Hypothalamus (tissue), 51 donors: ENCODE measurements at regions not wholly inside any gene's neighbourhood (a gene's known extent, or its start where the extent isn't known, plus 50 kb on each side); places are given as distances from the start of the nearest gene placed in this dataset.

Experiments used
- DNase-seq, 51 donors: peaks; one replicate each; lab custom pipeline; 2025; lab: John Stamatoyannopoulos, UW

DNA sequence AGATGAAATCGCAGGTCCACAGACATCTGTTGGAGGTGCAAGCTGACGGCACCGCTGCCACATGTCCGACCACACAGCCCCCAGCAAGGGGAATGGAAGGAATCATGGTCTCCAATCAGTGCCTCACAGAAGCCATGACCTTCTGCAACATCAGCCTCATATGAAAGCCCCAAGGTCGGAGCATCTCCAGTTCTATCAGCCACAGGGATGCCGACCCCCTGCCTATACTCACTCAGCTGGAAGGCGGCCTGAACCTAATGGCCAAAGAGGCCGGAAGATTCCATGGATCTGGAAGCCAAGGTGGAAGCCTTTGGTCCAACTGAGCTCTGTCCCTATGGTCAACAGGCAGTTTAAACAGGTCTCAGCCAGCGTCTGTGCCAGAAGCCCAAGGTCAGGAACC, 278.8 kb downstream of the TNS1 start:
- DNase-seq: no peak

DNA sequence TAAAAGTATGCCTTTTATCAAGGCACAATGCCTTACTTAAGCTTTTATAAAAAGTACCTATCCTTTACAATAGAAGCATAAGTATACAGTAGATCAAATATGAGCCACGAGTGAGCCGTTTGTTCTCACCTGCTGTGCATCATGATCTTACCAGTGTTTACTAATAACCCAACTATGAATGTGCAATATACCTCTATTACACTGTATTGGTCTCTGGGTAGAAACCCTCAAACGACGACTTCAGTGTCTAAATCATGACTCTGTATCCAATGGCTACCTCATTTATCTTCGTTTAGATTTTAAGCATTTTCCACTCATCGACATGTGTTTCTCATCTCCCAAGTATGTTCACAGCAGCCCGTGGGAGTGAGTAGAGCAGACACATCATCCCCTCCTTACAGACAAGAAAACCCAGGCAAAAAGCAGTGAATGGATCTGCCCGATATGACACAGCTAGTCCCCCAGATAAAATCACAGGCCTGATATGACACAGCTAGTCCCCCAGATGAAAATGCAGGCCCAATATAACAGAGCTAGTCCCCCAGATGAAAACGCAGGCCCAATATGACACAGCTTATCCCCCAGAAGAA, 279.8 kb downstream of the TNS1 start:
- DNase-seq: no peak

DNA sequence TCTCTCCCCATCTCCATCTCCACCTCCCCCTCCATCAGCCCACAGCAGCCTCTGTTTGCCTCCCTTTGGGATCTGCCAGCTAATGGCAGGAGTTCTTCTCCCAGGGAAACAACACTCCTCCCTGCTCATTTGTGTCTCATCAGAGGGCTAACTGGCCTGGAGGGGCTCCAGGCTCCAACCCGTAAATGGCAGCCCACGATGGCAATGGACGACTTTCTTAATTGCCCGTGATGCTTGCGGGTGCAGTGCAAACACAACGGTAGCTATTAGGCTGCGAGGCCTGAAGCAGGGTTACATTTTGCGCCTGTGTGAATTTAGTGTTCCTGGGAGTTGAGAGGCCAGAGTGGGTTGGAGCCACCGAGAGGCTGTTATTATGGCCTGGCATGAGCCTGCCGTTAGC, 285.1 kb downstream of the TNS1 start:
- no peak for DNase-seq

GRCh38 chr2:217715484-217715883, 287.3 kb downstream of the TNS1 start:
- DNase-seq: no peak

- DNase-seq: peak in 50 of 51 donors; percentile 29 to 96 (median 86)
These were observed 288.5 kb downstream of the TNS1 start for GRCh38 chr2:217714287-217714751.

- DNase-seq: peak in 50 of 51 donors; percentile 23 to 87 (median 72)
These were observed 289.2 kb downstream of the TNS1 start for GRCh38 chr2:217713395-217714286.

DNA sequence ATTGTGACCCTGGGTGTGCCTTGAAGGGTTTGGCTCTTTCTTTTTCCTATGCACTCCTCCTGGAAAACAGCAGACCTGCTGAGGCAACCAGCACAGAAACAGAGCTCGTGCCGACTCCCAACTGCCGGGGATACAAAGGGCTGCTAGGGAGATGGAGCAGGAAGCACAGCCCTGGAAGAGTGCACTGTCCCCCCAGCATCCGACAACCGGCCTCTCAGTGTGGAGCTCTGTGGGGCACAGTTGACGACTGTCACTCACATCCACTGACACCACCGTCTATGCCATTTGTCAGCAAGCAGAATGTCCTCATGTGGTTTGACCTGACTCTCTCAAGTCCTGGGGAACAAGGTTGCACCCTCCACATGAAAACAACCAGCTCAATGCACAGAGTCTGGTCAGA, 290.4 kb downstream of the TNS1 start:
- no peak for DNase-seq

DNA sequence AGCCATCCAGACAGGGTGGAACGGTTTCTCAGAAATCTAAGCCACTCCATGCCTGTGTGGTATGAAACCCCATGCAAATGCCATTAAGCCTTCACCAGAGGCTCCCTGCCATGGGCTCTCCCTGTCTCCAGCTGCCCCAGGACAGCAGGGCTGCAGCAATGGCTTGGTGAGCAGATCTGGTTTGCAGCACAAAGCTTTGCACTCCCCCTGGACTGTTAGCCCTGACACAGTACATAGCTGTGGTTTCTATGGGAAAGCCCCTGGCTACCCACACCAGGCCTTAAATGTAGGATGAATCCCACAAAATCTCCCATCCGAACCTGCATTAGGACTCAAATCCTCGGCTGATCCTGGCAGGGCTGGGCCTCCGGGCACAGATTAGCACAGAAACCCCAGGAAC, 291.6 kb downstream of the TNS1 start:
- no peak for DNase-seq

DNA sequence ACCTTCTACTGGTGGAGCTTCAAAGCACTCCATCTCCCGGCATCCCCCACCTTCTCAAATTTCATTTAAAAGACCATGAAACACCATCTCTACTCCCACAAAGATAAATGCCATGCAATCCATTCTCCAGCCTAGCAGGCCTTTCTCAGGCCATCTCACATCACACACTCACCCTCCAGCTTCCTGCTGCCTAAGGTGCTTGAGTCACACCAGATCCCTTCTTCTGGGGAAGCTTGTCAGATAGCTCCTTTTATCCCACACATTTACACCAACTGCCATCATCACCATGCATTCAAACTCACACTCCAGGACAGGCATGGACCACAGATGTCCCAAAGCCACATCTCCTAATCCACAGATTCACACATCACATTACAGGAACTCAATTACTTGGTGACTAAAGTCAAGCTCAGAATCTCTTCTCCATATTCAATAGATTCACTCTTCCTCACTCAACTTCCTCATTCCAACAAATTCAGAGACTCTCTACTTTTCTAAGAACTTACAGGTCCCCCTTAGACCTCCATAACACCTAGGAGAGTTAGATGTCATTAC, 292.5 kb downstream of the TNS1 start:
- no peak for DNase-seq

GRCh38 chr2:217709478-217710210, 293.2 kb downstream of the TNS1 start:
- no peak for DNase-seq

DNA sequence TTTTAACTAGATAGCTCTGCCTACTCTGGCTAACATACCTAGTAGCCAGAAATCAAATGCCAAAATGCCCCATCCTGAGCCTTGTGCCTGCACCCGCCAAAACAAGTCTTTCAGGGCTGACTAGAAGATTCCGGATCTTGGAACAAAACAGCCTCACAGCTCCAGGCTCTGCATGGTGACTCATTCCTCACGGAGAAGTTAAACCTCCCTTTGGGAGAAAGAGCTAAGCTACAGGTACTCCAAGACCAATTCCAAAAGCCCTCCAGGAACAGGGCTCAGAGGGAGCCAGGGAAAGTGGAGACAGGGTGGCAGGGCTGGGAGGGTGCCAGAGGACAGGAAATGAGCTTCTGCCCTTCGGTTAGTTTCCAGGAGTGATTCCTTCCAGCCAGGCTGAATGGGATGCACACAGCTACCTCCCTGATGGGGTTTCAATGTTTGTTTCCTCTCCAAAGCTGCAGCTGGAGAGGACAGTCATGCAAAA, 295.6 kb downstream of the TNS1 start:
- peak in 3 of 51 donors; percentile 14 to 24 (median 20) for DNase-seq

DNA sequence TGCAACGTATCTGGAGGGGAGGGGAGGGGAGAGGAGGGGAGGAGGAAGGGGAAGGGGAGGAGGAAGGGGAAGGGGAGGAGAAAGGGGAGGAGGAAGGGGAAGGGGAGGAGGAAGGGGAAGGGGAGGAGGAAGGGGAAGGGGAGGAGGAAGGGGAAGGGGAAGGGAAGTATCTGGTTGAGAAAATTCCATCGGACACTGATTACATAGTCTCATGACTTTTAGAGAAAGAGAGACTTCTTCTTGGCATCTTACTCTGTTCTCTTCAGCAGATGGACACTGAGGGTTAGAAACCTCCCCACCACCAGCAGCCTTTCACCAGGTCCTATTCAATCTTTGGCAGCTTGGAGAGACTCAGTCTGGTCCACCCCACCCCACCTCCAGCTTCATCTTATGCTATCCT, 296.3 kb downstream of the TNS1 start:
- DNase-seq: no peak

GRCh38 chr2:217706095-217706494, 296.7 kb downstream of the TNS1 start:
- DNase-seq: no peak

GRCh38 chr2:217705461-217705860, 297.3 kb downstream of the TNS1 start:
- DNase-seq: no peak

DNA sequence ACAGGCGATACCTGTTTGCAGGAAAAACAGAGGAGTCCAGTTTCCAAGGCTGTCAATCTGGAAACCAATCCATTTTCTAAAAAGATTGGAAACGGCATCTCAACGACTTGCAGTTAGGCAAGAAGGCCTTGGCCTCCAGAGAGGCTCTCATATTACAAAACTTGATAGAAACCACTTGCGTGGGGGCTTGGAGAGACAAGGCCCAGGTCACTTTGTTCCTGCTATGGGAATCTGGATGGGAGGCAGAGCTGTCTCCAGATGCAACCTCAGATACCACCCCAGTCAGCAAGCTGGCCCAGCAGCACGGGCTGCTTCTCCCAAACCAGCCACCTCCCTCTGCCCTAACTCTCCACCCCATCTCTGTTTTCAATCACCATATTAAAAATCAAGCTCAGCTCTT, 298.8 kb downstream of the TNS1 start:
- DNase-seq: no peak

GRCh38 chr2:217703102-217703501, 299.7 kb downstream of the TNS1 start:
- no peak for DNase-seq

- DNase-seq: no peak
These were observed 301.2 kb downstream of the TNS1 start for GRCh38 chr2:217701622-217702021.

- DNase-seq: no peak
These were observed 304.1 kb downstream of the TNS1 start for GRCh38 chr2:217698691-217699090.

DNA sequence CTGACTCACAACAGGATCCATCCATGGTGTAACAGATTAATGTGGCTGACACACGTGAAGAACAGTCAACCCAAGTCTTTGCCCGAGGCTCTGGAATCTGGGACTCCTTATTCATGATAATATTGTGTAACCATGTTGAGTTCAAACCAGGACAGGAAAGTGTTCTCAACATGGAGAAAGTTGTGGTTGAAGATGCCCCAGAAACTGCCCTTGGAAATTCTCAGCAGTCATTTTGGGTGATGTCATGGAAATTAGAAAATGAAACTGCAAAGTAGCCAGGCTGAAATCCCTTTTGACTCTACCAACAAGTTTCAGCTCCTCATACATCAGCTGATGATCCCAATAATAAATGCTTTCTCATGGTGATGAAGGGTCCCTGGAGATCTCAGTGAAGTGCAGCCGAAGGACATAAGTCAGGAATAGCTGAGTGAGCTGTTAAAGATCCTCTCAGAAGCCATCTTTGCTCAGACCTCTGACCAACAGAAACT, 307.7 kb downstream of the TNS1 start:
- no peak for DNase-seq

DNA sequence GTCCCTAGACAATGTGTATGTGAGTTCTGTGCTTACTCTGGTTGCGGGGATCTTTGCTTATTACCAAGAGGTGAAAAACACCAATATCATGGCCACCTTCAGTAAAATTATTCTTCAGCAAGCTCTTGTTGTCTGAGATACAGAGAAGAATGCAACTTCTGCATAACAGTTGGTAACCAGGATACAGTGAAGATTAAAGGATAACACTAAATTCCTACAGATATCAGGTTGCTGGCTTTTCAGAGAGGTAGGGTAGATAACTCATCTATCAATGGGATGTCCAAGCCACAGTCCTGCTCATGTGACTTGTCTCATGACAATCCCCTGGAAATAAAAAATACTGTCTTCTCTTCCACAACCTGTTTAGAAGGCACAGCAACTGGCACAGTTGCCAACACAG, 308.5 kb downstream of the TNS1 start:
- no peak for DNase-seq

DNA sequence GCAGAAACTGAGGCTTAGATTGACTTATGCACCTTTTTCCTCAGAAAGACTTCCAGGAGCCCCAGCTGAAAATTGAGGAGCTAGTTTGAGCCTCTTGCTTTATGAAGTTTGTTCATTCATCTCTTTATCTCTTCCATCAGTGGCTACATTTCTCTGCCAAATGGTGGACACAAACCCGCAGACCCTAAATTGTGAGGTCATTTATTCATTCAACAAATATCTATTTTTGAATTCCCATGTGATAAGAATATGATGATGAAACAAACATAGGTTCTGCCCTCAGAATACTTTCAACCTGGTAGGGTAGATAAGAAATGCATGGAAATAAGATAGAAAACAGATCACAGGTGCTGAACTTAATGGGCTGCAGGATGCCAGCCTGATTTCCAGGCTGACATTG, 309.4 kb downstream of the TNS1 start:
- DNase-seq: no peak
